G401 (cell line): ENCODE measurements at regions not wholly inside any gene's neighbourhood (a gene's known extent, or its start where the extent isn't known, plus 50 kb on each side); places are given as distances from the start of the nearest gene placed in this dataset.

Experiments used
- DNase-seq: peaks from one replicate; pipeline ENCODE4 v3.0.0-alpha.2; 2015; ENCODE audit warnings: low spot score
- in situ Hi-C: cut with HindIII; loops from 2 replicates; pipeline ENCODE4 v1.10.0; 2016; ENCODE audit warnings: low sequenced_read_pairs, mixed read lengths

- in situ Hi-C loops: no loop called here
- no peak for DNase-seq
Measured at GRCh38 chr13:70390064-70390463, 281.8 kb upstream of the KLHL1 start.

- in situ Hi-C loops: no loop called here
Measured at GRCh38 chr13:70388935-70389334, 280.7 kb upstream of the KLHL1 start.

GRCh38 chr13:70386919-70387318, 278.7 kb upstream of the KLHL1 start:
- DNase-seq: no peak
- in situ Hi-C loops: no loop called here

More at GRCh38 chr13:70388935-70389334, 280.7 kb upstream of the KLHL1 start:
- no peak for DNase-seq

- no peak for DNase-seq
- in situ Hi-C loops: no loop called here
Measured at GRCh38 chr13:70385852-70386251, 277.6 kb upstream of the KLHL1 start.

- DNase-seq: no peak
- in situ Hi-C loops: no loop called here
Measured at GRCh38 chr13:70384156-70384555, 275.9 kb upstream of the KLHL1 start.

GRCh38 chr13:70380809-70381208, 272.6 kb upstream of the KLHL1 start:
- in situ Hi-C loops: no loop called here
- no peak for DNase-seq

GRCh38 chr13:70375718-70376117, 267.5 kb upstream of the KLHL1 start:
- no peak for DNase-seq
- in situ Hi-C loops: no loop called here

- in situ Hi-C loops: no loop called here
- no peak for DNase-seq
Measured at GRCh38 chr13:70370924-70371323, 262.7 kb upstream of the KLHL1 start.

- DNase-seq: no peak
- in situ Hi-C loops: no loop called here
Measured at GRCh38 chr13:70366720-70367119, 258.5 kb upstream of the KLHL1 start.

- in situ Hi-C loops: no loop called here
- DNase-seq: no peak
Measured at GRCh38 chr13:70363991-70364390, 255.7 kb upstream of the KLHL1 start.

- in situ Hi-C loops: no loop called here
- DNase-seq: no peak
Measured at GRCh38 chr13:70362820-70363570, 254.7 kb upstream of the KLHL1 start.

GRCh38 chr13:70357031-70357430, 248.8 kb upstream of the KLHL1 start:
- in situ Hi-C loops: no loop called here
- no peak for DNase-seq

GRCh38 chr13:70353096-70353495, 244.8 kb upstream of the KLHL1 start:
- in situ Hi-C loops: no loop called here
- no peak for DNase-seq

GRCh38 chr13:70347947-70348620, 239.8 kb upstream of the KLHL1 start:
- in situ Hi-C loops: no loop called here
- DNase-seq: no peak

GRCh38 chr13:70339738-70340137, 231.5 kb upstream of the KLHL1 start:
- DNase-seq: no peak
- in situ Hi-C loops: no loop called here

GRCh38 chr13:70338609-70339008, 230.4 kb upstream of the KLHL1 start:
- in situ Hi-C loops: no loop called here
- DNase-seq: no peak

- in situ Hi-C loops: no loop called here
- no peak for DNase-seq
Measured at GRCh38 chr13:70336866-70337265, 228.6 kb upstream of the KLHL1 start.

GRCh38 chr13:70333752-70334151, 225.5 kb upstream of the KLHL1 start:
- in situ Hi-C loops: no loop called here

GRCh38 chr13:70330697-70331361, 222.6 kb upstream of the KLHL1 start:
- in situ Hi-C loops: no loop called here

More at GRCh38 chr13:70333752-70334151, 225.5 kb upstream of the KLHL1 start:
- no peak for DNase-seq

GRCh38 chr13:70324519-70324918, 216.3 kb upstream of the KLHL1 start:
- DNase-seq: no peak
- in situ Hi-C loops: no loop called here

More at GRCh38 chr13:70330697-70331361, 222.6 kb upstream of the KLHL1 start:
- no peak for DNase-seq
